Ishikawa (cell line): ENCODE measurements at regions not wholly inside any gene's neighbourhood (a gene's known extent, or its start where the extent isn't known, plus 50 kb on each side); places are given as distances from the start of the nearest gene placed in this dataset.

Source experiments
- CEBPB ChIP-seq: IDR thresholded peaks from 2 replicates; pipeline ENCODE4 v1.6.1; 2012
- CREB1 ChIP-seq: IDR thresholded peaks from 2 replicates; pipeline ENCODE4 v1.6.1; 2012; ENCODE audit warnings: low read depth
- EGR1 ChIP-seq: IDR thresholded peaks from 2 replicates; pipeline ENCODE4 v1.6.1; 2012
- EP300 ChIP-seq: IDR thresholded peaks from 2 replicates; pipeline ENCODE4 v1.6.1; 2012; ENCODE audit warnings: borderline replicate concordance
- FOXM1 ChIP-seq: IDR thresholded peaks from 2 replicates; pipeline ENCODE4 v1.6.1; 2012; ENCODE audit warnings: low read depth, borderline replicate concordance
- RAD21 ChIP-seq: IDR thresholded peaks from 2 replicates; pipeline ENCODE4 v1.6.1; 2012; ENCODE audit warnings: low read depth
- TAF1 ChIP-seq: IDR thresholded peaks from 2 replicates; pipeline ENCODE4 v1.6.1; 2012; ENCODE audit warnings: low read depth, mild to moderate bottlenecking
- TCF12 ChIP-seq: IDR thresholded peaks from 2 replicates; pipeline ENCODE4 v1.6.1; 2012; ENCODE audit warnings: low read depth
- TEAD4 ChIP-seq: IDR thresholded peaks from 2 replicates; pipeline ENCODE4 v1.6.1; 2012
- YY1 ChIP-seq: IDR thresholded peaks from 2 replicates; pipeline ENCODE4 v1.6.1; 2012; ENCODE audit warnings: low read depth
- ZBTB7A ChIP-seq: IDR thresholded peaks from 2 replicates; pipeline ENCODE4 v1.6.1; 2012; ENCODE audit warnings: low read depth
- TF ChIP-seq, protein P1 (sequence below): IDR thresholded peaks from 2 replicates; pipeline ENCODE4 v1.6.1; 2012; ENCODE audit warnings: low read depth, mild to moderate bottlenecking
- TF ChIP-seq, protein P2 (sequence below): IDR thresholded peaks from 2 replicates; pipeline ENCODE4 v1.6.1; 2012
- TF ChIP-seq, protein P3 (sequence below): IDR thresholded peaks from 2 replicates; pipeline ENCODE4 v1.6.1; 2012

DNA sequence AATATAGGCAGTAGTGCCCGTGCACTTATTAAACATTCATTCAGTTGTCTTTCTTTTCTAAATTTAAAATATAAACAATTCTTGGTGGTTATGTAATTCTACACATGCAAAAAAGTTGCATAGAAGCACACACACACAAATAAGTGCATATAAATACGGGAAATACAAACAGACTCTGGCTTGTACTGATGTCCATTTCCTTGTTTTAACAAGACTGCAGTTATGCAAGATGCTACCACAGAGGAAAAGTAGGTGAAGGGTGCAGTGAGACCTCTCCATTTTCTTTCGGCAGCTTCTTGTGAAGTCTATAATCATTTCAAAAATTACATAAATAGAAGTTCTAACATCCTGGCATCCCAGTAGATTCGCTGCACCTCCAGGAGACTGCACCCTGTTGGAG lies 130.6 kb upstream of the BCL6 start:
- TF ChIP-seq, protein P1, sequence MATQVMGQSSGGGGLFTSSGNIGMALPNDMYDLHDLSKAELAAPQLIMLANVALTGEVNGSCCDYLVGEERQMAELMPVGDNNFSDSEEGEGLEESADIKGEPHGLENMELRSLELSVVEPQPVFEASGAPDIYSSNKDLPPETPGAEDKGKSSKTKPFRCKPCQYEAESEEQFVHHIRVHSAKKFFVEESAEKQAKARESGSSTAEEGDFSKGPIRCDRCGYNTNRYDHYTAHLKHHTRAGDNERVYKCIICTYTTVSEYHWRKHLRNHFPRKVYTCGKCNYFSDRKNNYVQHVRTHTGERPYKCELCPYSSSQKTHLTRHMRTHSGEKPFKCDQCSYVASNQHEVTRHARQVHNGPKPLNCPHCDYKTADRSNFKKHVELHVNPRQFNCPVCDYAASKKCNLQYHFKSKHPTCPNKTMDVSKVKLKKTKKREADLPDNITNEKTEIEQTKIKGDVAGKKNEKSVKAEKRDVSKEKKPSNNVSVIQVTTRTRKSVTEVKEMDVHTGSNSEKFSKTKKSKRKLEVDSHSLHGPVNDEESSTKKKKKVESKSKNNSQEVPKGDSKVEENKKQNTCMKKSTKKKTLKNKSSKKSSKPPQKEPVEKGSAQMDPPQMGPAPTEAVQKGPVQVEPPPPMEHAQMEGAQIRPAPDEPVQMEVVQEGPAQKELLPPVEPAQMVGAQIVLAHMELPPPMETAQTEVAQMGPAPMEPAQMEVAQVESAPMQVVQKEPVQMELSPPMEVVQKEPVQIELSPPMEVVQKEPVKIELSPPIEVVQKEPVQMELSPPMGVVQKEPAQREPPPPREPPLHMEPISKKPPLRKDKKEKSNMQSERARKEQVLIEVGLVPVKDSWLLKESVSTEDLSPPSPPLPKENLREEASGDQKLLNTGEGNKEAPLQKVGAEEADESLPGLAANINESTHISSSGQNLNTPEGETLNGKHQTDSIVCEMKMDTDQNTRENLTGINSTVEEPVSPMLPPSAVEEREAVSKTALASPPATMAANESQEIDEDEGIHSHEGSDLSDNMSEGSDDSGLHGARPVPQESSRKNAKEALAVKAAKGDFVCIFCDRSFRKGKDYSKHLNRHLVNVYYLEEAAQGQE = no peak
- TF ChIP-seq EP300 (no peak), TAF1 (no peak), CREB1 (no peak), FOXM1 (no peak), ZBTB7A (no peak), EGR1 (no peak), TCF12 (no peak), RAD21 (no peak), YY1 (no peak), CEBPB (no peak), TEAD4 (no peak)
- TF ChIP-seq, protein P2, sequence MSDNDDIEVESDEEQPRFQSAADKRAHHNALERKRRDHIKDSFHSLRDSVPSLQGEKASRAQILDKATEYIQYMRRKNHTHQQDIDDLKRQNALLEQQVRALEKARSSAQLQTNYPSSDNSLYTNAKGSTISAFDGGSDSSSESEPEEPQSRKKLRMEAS = no peak
- TF ChIP-seq, protein P3, sequence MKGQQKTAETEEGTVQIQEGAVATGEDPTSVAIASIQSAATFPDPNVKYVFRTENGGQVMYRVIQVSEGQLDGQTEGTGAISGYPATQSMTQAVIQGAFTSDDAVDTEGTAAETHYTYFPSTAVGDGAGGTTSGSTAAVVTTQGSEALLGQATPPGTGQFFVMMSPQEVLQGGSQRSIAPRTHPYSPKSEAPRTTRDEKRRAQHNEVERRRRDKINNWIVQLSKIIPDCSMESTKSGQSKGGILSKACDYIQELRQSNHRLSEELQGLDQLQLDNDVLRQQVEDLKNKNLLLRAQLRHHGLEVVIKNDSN = no peak
